Spleen (tissue), 7 donors: ENCODE measurements at regions not wholly inside any gene's neighbourhood (a gene's known extent, or its start where the extent isn't known, plus 50 kb on each side); places are given as distances from the start of the nearest gene placed in this dataset.
"Not testable (repeated sequence)": the region's sequence is repeated elsewhere in the genome, so short reads cannot be mapped to it uniquely, and the experiment has no call there.

Experiments
- POLR2A ChIP-seq, 3 donors: fragments of 450-650 bp; IDR thresholded peaks; one replicate each; pipeline ENCODE4 v1.5.1; 2017; ENCODE audit warnings: antibody characterized with exemption in 3 of 3, mild to moderate bottlenecking in 1 of 3
- POLR2AphosphoS5 ChIP-seq, 3 donors: sonication (generic); formaldehyde crosslinking; IDR thresholded peaks; one replicate each; pipeline ENCODE4 v1.5.1; 2017; ENCODE audit warnings: antibody characterized with exemption in 3 of 3
- TF ChIP-seq, protein P1 (sequence below), 11 experiments: fragments of 200-600 bp in 7 of 11; fragments of 450-650 bp in 4 of 11; sonication (generic) in 4 of 11; IDR thresholded peaks in 8 of 11; conservative IDR thresholded peaks in 3 of 11; 1 replicate in 7 of 11; 2 replicates in 4 of 11; pipeline versions ENCODE4 v1.4.0 to v1.8.0; 2016 to 2021; ENCODE audit warnings: antibody characterized with exemption in 11 of 11, inconsistent platforms in 4 of 11, mild to moderate bottlenecking in 1 of 11
- donor health status: DM: no; HTN: no; CAD: no; lungs with moderate emphysema.
- donor health status: DM: no; HTN: no; CAD: no.
- donor health status: DM: no; HTN: no; CAD: no.

DNA sequence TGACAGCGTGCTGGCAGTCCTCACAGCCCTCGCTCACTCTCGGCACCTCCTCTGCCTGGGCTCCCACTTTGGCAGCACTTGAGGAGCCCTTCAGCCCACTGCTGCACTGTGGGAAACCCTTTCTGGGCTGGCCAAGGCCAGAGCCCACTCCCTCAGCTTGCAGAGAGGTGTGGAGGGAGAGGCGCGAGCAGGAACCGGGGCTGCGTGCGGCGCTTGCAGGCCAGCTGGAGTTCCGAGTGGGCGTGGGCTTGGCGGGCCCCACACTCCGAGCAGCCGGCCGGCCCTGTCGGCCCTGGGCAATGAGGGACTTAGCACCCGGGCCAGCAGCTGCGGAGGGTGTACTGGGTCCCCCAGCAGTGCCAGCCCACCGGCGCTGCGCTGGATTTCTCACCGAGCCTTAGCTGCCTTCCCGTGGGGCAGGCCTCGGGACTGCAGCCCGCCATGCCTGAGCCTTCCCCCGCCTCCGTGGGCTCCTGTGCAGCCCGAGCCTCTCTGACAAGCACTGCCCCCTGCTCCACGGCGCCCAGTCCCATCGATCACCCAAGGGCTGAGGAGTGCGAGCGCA, 722.0 kb downstream of the KLHL13 start:
- TF ChIP-seq, protein P1, sequence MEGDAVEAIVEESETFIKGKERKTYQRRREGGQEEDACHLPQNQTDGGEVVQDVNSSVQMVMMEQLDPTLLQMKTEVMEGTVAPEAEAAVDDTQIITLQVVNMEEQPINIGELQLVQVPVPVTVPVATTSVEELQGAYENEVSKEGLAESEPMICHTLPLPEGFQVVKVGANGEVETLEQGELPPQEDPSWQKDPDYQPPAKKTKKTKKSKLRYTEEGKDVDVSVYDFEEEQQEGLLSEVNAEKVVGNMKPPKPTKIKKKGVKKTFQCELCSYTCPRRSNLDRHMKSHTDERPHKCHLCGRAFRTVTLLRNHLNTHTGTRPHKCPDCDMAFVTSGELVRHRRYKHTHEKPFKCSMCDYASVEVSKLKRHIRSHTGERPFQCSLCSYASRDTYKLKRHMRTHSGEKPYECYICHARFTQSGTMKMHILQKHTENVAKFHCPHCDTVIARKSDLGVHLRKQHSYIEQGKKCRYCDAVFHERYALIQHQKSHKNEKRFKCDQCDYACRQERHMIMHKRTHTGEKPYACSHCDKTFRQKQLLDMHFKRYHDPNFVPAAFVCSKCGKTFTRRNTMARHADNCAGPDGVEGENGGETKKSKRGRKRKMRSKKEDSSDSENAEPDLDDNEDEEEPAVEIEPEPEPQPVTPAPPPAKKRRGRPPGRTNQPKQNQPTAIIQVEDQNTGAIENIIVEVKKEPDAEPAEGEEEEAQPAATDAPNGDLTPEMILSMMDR (IDR thresholded peaks at IDR 0.05 in 8 of 11, conservative IDR thresholded peaks at IDR 0.05 in 3 of 11), result not testable (repeated sequence)
- TF ChIP-seq POLR2A, POLR2AphosphoS5 (IDR thresholded peaks at IDR 0.05): not testable (repeated sequence)
